ENCODE measurements at regions not wholly inside any gene's neighbourhood (a gene's known extent, or its start where the extent isn't known, plus 50 kb on each side); places are given as distances from the start of the nearest gene placed in this dataset.

DNA sequence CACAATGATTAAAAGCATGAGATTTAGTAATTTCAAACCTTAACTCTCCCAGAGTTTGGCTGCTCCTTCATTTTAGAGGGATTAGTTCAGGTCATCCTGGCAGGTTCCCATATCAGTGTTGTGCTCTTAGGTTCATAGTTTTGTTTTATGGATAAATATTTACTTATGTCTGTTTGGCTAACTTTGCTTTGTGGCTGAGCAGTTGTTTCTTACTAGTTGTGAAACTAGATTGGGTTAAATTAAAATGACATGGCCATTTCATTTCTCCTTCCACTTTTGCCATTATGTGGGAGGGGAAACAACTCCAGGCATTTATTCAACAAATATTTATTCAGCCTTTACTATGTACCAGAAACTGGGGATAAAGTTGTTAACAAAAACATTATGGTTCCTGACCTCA lies 158.8 kb downstream of the TMTC3 start:
- TF ChIP-seq CTCF (IDR thresholded peaks at IDR 0.05) (no peak), POLR2A (IDR thresholded peaks at IDR 0.05) (no peak), EP300 (IDR thresholded peaks at IDR 0.05) (no peak)

Data from stomach (tissue), 4 donors.